ENCODE measurements at regions not wholly inside any gene's neighbourhood (a gene's known extent, or its start where the extent isn't known, plus 50 kb on each side); places are given as distances from the start of the nearest gene placed in this dataset.

DNA sequence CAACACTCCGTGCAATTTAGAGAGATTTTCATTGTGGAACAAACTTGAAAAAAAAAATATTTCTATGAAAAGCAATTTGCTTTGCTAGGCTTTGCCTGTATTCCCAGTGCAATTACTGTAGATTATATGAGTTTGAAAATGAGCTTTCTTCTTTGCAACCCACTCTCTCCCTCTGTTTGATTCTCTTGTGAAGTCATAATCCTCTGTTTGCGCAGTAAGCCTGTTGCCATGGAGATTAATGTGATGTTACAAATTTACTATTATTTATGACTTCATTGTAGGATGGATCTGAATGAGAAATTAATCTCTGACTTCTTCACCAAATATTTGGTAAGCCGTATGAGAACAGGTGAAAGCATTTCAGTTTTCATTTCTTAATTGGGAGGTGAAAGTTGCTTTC lies 320.3 kb downstream of the SPATA31D1 start:
- TF ChIP-seq EZH2 (IDR thresholded peaks at IDR 0.05; ENCODE audit: borderline replicate concordance, low read depth, low read length, severe bottlenecking): no peak
- TF ChIP-seq, protein P1, sequence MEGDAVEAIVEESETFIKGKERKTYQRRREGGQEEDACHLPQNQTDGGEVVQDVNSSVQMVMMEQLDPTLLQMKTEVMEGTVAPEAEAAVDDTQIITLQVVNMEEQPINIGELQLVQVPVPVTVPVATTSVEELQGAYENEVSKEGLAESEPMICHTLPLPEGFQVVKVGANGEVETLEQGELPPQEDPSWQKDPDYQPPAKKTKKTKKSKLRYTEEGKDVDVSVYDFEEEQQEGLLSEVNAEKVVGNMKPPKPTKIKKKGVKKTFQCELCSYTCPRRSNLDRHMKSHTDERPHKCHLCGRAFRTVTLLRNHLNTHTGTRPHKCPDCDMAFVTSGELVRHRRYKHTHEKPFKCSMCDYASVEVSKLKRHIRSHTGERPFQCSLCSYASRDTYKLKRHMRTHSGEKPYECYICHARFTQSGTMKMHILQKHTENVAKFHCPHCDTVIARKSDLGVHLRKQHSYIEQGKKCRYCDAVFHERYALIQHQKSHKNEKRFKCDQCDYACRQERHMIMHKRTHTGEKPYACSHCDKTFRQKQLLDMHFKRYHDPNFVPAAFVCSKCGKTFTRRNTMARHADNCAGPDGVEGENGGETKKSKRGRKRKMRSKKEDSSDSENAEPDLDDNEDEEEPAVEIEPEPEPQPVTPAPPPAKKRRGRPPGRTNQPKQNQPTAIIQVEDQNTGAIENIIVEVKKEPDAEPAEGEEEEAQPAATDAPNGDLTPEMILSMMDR (IDR thresholded peaks at IDR 0.05; ENCODE audit: borderline replicate concordance, extremely low read depth, low read length, poor library complexity, severe bottlenecking): no peak
- no peak for ATAC-seq (ENCODE audit: insufficient read depth, low read depth)

DNA sequence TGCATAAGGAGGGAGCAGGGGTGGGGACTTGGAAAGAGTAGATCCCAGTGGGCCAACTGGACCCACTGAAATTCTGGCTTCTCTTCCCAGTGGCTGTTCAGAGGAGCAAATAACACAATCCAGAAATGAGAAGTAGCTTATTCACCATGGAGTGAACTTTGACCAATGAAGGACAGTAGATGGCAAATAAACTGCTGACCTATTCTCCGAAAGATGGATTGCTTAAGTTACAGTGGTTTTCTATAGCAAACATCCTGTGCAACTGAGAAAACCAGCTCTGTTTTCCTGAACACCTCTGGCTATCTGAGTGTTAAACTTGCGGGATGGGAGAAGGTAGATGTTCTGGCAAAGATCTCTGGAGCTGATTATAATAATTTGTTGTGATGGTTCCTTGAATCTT lies 325.1 kb downstream of the SPATA31D1 start:
- H3K79me2 ChIP-seq (ENCODE audit: insufficient read depth, low read length): no peaks in the 10 kb centered on the region
- H3K27ac ChIP-seq (ENCODE audit: low read length): no peak overlapping the region
- no peak overlapping the region for H3K4me2 ChIP-seq (ENCODE audit: insufficient read depth, low read length)
- no peaks in the 10 kb centered on the region for H3K27me3 ChIP-seq (ENCODE audit: insufficient read depth, low read length, poor library complexity)
- DNase-seq (no peak), ATAC-seq (ENCODE audit: insufficient read depth, low read depth) (no peak)
- TF ChIP-seq, protein P1 (IDR thresholded peaks at IDR 0.05; ENCODE audit: borderline replicate concordance, extremely low read depth, low read length, poor library complexity, severe bottlenecking): no peak
- no peak for TF ChIP-seq EZH2 (IDR thresholded peaks at IDR 0.05; ENCODE audit: borderline replicate concordance, low read depth, low read length, severe bottlenecking)
- no peaks in the 10 kb centered on the region for H3K9me3 ChIP-seq (ENCODE audit: insufficient read depth, low read length, severe bottlenecking)
- H3K4me1 ChIP-seq (ENCODE audit: insufficient read depth, low read length): no peaks in the 10 kb centered on the region
- H2AFZ ChIP-seq (ENCODE audit: low read depth, low read length): no peak overlapping the region
- no peak overlapping the region for H3K4me3 ChIP-seq (ENCODE audit: low read depth in 1 of 2, low read length in 2 of 2)
- H3K36me3 ChIP-seq (ENCODE audit: insufficient read depth, low read length): no peaks in the 10 kb centered on the region
- H3K9ac ChIP-seq (ENCODE audit: low read depth, low read length): no peak overlapping the region
- H4K20me1 ChIP-seq (ENCODE audit: insufficient read depth, low read length): no peaks in the 10 kb centered on the region

More for the DNA sequence above, 320.3 kb downstream of the SPATA31D1 start:
- Histone ChIP-seq H3K9me3 (ENCODE audit: insufficient read depth, low read length, severe bottlenecking) (no peaks in the 10 kb centered on the region), H2AFZ (ENCODE audit: low read depth, low read length) (no peak overlapping the region), H3K79me2 (ENCODE audit: insufficient read depth, low read length) (no peaks in the 10 kb centered on the region), H3K4me1 (ENCODE audit: insufficient read depth, low read length) (no peaks in the 10 kb centered on the region), H4K20me1 (ENCODE audit: insufficient read depth, low read length) (no peaks in the 10 kb centered on the region), H3K27ac (ENCODE audit: low read length) (no peak overlapping the region), H3K4me3 (ENCODE audit: low read depth in 1 of 2, low read length in 2 of 2) (no peak overlapping the region), H3K27me3 (ENCODE audit: insufficient read depth, low read length, poor library complexity) (no peaks in the 10 kb centered on the region), H3K4me2 (ENCODE audit: insufficient read depth, low read length) (no peak overlapping the region), H3K36me3 (ENCODE audit: insufficient read depth, low read length) (no peaks in the 10 kb centered on the region), H3K9ac (ENCODE audit: low read depth, low read length) (no peak overlapping the region)
- no peak for DNase-seq

DNA sequence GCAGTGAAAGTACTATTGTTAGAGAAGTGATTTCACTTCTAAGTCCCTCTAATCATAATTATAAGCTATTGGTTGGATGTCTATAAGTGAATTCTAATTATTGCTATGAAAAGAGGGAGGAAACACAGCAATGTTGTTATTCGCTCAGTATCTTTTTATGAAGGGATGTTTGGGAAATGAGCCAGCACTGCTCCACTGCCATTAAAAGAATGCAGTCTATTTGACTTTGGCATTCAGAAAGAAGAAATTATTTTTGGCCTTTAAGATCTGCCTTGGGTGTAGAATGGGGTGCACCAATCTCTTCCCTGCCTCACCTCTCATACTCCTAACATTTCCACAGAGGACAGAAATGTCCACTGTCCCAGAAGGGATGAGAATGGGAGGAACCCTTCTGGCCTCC lies 332.0 kb downstream of the SPATA31D1 start:
- no peak overlapping the region for H3K4me2 ChIP-seq (ENCODE audit: insufficient read depth, low read length)
- no peak overlapping the region for H3K27ac ChIP-seq (ENCODE audit: low read length)
- no peaks in the 10 kb centered on the region for H4K20me1 ChIP-seq (ENCODE audit: insufficient read depth, low read length)
- no peaks in the 10 kb centered on the region for H3K79me2 ChIP-seq (ENCODE audit: insufficient read depth, low read length)
- no peaks in the 10 kb centered on the region for H3K4me1 ChIP-seq (ENCODE audit: insufficient read depth, low read length)
- no peaks in the 10 kb centered on the region for H3K27me3 ChIP-seq (ENCODE audit: insufficient read depth, low read length, poor library complexity)
- TF ChIP-seq EZH2 (IDR thresholded peaks at IDR 0.05; ENCODE audit: borderline replicate concordance, low read depth, low read length, severe bottlenecking): no peak
- TF ChIP-seq, protein P1 (IDR thresholded peaks at IDR 0.05; ENCODE audit: borderline replicate concordance, extremely low read depth, low read length, poor library complexity, severe bottlenecking): no peak
- no peaks in the 10 kb centered on the region for H3K36me3 ChIP-seq (ENCODE audit: insufficient read depth, low read length)
- ATAC-seq (ENCODE audit: insufficient read depth, low read depth) (no peak), DNase-seq (no peak)
- no peak overlapping the region for H3K9ac ChIP-seq (ENCODE audit: low read depth, low read length)
- H3K4me3 ChIP-seq (ENCODE audit: low read depth in 1 of 2, low read length in 2 of 2): no peak overlapping the region
- no peaks in the 10 kb centered on the region for H3K9me3 ChIP-seq (ENCODE audit: insufficient read depth, low read length, severe bottlenecking)
- no peak overlapping the region for H2AFZ ChIP-seq (ENCODE audit: low read depth, low read length)

DNA sequence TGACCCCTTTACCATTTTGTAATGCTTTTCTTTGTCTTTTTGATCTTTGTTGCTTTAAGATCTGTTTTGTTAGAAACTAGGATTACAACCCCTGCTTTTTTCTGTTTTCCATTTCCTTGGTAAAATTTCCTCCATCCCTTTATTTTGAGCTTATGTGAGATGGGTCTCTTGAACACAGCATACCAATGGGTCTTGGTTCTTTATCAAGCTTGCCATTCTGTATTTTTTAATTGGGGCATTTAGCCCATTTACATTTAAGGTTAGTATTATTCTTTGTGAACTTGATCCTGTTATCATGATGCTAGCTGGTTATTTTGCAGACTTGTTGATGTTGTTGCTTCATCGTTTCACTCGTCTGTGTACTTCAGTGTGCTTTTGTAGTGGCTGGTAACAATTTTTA lies 337.3 kb downstream of the SPATA31D1 start:
- DNase-seq (no peak), ATAC-seq (ENCODE audit: insufficient read depth, low read depth) (no peak)
- H3K9me3 ChIP-seq (ENCODE audit: insufficient read depth, low read length, severe bottlenecking): no peaks in the 10 kb centered on the region
- no peak overlapping the region for H3K4me2 ChIP-seq (ENCODE audit: insufficient read depth, low read length)
- H3K36me3 ChIP-seq (ENCODE audit: insufficient read depth, low read length): no peaks in the 10 kb centered on the region
- no peak overlapping the region for H3K27ac ChIP-seq (ENCODE audit: low read length)
- H3K4me3 ChIP-seq (ENCODE audit: low read depth in 1 of 2, low read length in 2 of 2): no peak overlapping the region
- no peak overlapping the region for H3K9ac ChIP-seq (ENCODE audit: low read depth, low read length)
- no peaks in the 10 kb centered on the region for H3K79me2 ChIP-seq (ENCODE audit: insufficient read depth, low read length)
- no peaks in the 10 kb centered on the region for H3K4me1 ChIP-seq (ENCODE audit: insufficient read depth, low read length)
- H2AFZ ChIP-seq (ENCODE audit: low read depth, low read length): no peak overlapping the region
- no peaks in the 10 kb centered on the region for H4K20me1 ChIP-seq (ENCODE audit: insufficient read depth, low read length)
- TF ChIP-seq, protein P1 (IDR thresholded peaks at IDR 0.05; ENCODE audit: borderline replicate concordance, extremely low read depth, low read length, poor library complexity, severe bottlenecking): no peak
- TF ChIP-seq EZH2 (IDR thresholded peaks at IDR 0.05; ENCODE audit: borderline replicate concordance, low read depth, low read length, severe bottlenecking): no peak
- no peaks in the 10 kb centered on the region for H3K27me3 ChIP-seq (ENCODE audit: insufficient read depth, low read length, poor library complexity)
